ENCODE measurements at regions not wholly inside any gene's neighbourhood (a gene's known extent, or its start where the extent isn't known, plus 50 kb on each side); places are given as distances from the start of the nearest gene placed in this dataset.

DNA sequence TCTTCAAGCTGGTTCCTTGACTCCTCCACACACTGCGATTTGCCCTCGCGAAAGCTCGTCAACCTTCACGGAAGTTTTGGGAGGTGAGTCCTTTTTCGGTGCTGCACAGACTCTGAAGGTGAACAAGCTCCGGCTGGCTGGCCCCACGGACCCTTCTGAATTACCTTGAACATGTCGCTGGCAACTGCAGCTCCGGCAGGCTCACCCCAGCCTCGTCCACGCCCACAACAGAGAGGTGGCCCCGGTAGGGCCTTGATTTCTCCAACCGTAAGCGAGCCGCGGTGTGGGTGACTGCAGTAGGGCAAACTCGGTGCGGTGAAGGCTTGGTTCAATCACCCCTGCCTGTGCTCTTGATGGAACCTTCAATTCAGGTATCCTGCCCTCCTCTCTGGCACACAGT is 1020.7 kb upstream of the GOT2 start:
- DNase-seq, result no peak

DNA sequence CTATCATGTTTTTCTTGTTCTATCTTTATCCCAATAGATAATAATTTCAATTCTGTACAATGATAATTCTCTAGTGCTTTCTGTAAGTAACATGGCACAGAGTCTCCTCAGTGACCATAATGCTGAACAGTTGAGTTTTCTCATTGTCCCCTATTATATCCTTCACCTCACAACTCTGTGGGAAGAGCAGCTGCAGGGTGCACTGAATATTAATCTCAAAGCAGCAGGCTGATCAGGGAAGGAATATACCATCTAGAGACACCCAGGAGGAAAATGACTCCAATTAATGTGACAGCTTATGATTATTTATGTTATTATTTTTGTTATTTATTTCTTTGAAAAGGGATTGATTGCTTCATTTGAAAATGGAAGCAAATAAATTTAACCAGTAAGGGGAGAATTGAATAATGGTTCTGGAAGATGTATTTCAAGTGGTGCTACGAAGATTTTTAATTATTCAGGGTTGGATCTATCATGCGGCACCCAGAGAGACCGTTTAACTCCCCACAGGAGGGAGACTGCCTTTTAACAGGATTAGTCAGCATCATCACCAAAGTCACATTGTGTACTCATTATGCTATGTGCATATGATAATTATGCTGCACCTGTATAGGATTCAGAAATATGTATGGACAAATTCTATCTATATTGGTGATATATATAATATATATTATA is 1015.7 kb upstream of the GOT2 start:
- DNase-seq, result no peak

DNA sequence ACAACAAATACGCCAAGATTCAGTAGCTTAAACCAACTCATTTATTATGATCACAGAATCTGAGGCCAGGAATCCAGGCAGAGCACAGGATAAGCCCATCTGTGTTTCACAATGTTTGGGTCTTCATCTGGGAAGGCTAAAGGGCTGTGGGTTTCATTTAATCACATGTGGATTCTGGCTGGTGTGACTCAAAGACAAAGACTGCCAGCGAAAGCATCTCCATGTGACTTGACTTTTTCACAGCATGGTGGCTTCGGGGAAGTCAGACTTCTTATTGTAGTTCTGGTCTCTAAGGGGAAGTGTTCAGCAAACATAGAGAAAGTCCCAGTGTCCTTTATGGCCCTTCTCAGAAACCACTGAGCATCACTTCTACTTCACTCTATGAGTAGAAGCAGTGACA is 1014.4 kb upstream of the GOT2 start:
- no peak for DNase-seq

DNA sequence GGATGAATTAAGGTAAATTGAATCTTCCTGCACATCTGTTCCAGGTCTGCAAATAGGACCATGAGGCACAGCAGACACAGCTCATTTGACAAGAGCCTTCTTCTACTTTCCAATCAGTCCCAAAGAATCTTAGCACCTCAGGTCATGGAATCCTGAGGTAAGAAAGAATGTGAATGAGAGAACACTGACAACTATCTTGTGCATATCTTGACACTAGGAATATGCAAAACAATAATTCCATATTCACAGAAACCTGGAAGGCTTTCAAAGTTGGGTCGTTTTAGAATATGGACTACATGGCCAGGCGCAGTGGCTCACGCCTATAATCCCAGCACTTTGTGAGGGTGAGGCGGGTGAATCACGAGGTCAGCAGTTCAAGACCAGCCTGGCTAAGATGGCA is 1009.4 kb upstream of the GOT2 start:
- no peak for DNase-seq

DNA sequence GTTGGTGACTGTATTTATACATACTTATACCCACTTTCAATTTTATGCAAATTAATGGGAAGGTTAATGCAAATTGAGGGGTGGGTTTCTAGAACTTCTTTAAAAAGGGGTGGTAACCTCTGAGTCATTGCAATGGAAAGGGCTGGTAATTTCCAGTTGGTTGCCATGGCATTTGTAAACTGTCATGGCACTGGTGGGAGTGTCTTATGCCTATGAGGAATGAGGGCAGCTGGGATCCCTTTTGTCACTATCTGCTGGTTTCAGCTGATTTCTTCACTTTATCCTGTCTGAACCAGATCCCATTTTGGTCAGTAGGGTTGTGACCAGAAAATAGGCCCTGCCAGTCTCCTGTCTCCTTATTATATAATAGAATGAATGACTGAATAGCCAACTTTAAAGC is 1006.7 kb upstream of the GOT2 start:
- DNase-seq, result no peak

DNA sequence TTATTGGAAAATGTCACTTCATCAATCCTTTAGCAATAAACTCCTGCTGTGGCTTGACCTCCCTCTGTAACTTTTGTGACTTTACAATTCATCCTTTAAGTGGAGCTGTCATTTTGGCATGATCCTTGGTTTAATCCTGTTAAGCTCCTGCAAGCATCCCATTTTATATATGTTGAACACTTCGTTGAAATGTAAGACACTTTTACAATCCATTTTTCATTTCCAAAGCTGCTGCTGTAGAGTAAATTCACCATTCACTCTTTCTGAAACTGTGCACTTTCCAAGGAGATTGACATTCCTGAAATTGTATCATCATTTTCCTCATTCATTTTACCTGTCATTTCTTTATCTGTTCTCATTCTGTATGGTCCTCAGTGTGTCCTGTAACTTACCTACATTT is 1003.2 kb upstream of the GOT2 start:
- DNase-seq, result no peak

DNA sequence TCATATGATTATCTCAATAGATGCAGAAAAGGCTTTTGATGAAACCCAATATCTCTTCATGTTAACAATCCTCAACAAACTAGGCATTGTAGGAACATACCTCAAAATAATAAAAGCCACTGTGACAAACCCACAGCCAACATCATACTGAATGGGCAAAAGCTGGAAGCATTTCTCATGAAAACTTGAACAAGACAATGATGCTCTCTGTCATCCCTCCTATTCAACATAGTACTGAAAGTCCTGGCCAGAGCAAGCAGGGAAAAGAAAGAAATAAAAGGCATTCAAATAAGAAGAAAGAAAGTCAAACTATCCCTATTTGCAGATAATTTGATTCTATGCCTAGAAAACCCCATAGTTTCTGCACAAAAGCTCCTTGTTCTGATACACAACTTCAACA is 999.2 kb upstream of the GOT2 start:
- no peak for DNase-seq

DNA sequence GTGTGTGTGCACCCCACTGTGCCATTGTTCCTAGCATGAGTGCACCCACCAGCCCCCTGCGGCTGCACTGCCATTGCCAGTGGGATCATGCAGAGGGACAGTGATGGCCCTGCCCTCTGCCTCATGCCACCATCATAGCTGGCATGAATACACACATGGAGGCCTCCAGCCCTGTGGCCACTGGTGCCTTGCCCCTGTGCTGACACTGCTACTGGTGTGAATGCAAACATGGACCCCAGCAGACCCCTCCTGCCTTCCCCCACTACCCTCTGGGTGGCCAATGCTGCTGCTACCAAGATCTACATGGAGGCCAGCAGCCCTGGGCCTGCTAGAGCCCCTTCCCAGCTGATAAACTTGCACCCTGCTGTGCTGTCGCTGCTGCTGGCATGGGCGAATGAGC is 995.5 kb upstream of the GOT2 start:
- no peak for DNase-seq

DNA sequence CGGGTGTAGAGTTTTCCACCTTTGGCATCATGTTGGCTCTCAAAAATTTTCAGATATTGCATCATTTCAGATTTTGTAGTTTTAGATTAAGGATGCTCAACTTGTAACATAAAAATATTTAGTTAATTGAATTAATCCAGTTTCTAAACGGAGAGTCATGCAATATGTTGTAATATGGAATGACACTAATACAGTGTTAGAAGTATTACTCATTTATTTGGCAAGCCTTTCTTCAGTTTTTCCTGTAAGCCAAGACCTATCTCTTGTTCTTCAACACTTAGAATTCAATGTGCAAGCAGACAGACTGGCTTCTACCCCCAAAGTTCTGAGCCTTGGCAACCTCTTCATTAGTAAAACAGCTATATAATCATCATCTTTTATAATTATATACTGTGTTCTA is 985.0 kb upstream of the GOT2 start:
- DNase-seq, result no peak

DNA sequence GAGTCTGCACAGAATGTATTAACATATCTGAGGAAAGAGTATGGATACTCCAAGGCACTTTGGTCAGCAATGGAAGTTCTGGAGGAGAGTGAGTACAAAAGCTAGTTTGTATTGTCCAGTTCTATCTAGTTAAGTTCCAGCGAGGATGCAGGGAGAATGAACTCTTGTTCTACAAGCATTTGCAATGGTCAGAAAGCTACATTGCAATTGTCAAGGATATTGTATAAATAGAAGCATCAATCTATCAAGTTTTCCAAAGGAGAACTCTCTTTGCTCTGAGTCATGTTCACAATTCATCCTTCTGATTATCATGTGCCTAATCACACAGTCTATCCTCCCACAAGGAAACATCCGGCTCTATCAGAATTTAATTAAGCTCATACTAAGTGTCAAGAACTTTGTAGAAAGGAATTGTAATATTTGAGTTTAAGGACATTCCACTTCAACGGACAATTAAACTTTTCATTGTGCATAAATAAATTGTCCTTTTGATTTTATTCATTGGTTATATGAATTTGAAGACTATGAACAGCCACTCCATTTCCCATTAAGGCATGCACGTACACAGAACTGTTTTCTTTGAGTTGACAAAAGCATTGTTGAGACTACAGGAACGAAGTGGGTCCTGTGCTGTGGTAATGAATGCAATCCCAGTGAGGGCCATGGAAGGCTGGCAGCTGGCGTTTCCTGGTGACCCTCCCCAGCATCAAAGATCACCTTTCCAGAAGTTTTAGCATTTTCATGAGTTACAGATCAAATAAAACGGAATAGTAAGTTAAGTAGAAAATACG is 973.5 kb upstream of the GOT2 start:
- DNase-seq, result no peak

DNA sequence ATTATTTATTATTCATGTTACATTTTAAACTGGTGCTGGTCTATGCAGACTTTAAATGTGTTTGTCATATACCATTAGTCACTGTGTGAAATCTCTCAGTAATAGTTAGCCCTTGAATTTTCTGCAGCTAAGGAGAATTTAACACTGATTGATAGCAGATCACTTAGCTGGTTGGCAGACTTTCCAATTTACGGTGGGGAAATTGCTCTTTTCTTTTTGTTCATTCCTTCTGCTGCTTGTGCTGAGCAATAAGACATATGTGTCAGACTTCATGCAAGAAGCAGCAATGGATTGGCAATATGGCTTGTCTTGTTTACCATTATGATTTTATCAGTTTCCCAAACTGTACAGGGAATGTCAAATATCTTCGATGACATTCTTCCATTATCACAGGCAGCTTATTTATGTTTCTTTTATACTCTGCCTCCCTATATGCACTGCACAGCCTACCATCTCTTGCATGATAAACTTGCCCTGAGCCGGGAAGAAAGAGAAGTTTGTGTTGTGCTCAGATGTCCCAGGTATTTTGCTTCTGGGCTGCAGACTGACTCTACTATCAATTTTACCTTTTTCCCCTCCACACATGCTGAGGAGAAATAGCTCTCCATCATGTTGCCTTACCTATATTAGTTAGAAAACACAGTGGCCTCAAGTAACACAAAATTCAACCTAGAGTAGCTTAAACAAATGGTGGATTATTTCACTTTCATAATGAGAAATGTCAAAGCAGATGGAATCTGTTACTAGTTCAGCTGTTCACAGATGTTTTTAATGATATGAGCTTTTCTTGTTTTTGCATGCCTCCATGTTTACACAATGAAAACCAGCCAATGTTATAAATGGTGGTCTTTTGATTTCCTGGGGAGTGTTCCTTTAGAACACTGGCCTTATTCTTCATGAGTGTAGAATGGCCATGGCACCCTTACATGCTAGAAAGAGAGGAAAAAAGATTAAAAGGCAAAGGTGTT is 968.1 kb upstream of the GOT2 start:
- no peak for DNase-seq

DNA sequence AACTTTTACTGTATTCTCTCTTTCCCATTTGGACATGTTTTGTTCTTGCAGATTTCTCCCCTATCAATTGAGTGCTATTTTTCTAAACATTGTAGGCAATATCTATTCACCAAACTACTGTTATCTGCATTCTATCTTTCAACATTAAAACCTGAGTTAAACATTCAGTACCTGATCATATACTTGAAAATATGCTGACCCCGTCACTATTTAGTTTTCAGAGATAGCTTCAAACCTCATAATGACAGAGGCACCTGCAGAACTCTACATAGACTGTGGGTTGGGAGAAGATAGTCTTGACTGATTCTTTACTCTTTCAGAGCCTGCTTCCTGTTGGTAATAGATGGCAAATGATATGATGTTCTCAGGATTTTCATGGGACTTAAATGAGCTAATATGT is 965.7 kb upstream of the GOT2 start:
- no peak for DNase-seq

DNA sequence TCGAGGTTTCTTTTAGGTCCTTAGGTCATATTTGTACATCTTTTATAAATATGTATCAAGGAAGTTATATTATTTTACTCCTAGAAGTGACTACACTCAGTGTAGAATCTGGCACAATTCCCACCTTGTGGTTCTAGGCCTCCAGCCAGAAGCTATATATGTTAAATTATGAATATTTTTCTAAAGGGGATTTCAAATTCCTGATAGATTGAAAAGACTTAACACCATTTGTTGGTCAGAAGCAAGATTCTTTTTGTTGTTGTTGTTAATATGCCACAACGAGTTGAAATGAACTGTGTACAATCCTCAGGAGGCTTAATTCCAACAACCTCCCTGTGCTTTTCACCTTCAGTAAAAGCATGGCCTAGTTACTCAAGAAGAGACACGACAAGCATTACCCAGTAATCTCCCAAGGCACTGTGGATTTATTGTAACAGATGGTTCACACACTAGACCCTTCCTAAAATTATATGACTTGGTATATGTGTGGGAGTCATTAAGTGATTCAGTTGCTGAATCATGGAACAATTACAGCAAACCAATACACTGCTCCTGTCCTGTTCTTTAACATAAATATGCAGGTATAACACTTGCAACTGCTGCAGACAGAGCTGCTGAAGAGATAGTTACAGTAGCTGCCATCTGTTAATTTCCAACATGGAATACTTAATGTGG is 964.4 kb upstream of the GOT2 start:
- peak; percentile 29 for DNase-seq

DNA sequence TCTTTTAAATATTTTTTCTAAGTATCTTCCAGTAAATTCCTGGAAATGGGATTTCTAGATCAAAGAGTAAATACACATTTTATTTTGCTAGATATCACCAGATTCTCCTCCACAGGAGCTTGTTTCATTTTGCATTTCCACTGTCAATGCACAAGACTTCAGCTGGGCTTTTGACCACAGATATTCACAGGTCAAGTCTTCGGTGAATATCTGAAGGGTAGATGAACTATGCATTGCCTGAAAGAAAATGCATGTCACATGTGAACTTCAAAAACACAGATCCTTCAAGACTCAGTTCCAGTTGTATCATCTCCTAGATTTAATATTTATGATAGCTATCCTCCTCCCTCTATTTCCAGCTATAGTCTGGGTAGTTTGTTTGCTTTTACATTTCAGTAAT is 963.6 kb upstream of the GOT2 start:
- DNase-seq, result no peak

DNA sequence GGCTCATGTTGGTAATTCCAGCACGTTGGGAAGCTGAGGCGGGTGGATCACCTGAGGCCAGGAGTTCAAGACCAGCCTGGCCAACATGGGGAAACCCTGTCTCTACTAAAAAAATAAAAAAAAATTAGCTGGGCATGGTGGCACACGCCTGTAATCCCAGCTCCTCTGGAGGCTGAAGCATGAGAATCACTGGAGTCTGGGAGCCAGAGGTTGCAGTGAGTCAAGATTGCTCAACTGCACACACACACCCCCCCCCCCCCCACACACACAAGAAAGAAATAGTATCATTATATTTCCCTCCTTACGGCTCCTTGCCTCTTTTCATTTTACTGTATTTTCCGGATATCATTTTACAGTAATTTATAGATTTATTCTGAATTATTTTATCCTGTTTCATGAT is 963.1 kb upstream of the GOT2 start:
- DNase-seq, result no peak

DNA sequence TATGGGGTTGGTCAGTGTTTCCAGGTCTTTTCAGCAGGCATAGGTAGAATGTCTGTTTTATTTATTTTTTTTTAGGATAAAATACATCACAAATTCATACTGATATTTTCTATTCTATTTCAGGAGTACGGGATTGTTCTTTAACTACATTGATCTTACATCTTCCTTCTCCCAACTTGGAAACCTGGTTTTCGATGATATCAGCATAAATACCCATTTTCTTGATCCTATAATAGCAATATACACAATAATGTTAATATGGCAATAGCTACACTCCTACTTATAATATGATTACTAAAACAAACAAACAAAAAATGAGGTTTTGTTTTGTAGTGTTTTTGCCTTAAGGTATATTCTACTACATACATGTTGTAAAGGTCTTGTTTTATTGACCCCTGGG is 962.4 kb upstream of the GOT2 start:
- DNase-seq, result no peak

DNA sequence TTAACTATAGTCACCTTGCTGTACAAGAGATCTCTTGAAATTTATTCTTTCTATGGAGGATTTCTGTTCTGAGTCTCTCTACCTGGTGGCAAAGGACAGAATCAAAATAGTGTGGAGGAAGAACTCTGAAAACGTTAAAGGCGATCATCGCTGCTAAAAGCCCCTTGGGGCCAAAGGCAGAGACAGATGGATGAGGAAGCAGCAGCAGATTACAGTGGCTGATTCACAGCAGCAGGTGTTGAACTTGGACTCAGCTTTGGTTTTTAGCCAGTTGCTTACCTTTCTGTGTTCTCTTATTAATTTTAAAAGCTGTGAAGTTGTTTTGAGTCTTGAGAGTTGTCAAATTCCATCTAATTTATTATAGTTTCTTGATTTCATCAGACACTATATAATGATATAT is 956.1 kb upstream of the GOT2 start:
- no peak for DNase-seq

DNA sequence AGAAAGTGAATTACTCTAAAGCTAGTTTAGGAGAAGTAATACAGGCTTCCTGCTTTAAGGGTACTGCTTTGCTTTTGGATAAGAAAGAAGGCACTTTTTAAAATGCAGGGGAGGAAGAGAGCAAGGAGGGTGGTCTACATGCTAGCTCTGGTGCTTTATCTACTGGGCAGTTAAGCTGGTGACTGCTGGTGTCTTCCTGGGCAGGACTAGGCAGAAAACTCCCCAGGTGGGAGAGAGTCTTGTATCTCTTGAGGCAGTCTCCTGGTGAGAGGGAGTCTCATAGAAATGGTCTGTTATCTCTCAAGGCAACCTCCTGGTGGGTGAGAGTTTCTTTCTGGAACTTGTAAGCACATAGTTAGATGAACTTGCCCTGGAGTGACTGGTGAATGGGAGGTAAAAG is 953.9 kb upstream of the GOT2 start:
- DNase-seq, result no peak

DNA sequence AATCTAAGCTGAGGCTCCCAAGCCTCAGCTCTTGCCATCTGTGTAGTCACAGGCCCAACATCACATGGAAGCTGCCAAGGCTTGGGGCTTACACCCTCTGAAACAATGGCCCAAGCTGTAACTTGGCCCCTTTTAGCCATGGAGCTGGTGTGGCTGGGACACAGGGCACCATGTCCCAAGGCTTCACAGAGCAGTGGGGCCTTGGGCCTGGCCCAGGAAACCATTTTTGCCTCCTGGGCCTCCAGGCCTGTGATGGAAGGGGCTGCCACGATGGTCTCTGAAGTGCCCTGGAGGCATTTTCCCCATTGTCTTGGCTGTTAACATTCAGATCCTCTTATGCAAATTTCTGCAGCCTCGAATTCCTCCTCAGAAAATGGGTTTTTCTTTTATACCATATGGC is 952.3 kb upstream of the GOT2 start:
- DNase-seq, result no peak

DNA sequence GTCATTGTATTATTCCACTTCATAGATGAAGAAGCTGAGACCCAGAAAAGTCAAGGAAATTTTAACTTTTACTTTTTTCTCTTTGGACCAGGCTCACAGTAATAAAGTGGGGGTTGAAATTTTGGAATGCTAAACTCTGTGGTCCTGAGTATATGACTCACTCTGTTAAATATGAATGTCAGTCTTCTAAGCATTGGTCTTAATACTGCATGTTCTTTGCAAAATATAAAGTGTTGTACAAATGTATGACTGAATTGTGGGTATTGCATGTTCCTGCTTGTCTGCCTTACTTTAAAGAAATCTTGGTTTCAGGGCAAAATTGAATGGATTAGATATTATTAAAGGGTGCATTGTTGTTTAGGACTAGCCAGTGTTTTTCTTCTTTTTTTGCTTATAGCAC is 950.8 kb upstream of the GOT2 start:
- DNase-seq, result no peak

DNA sequence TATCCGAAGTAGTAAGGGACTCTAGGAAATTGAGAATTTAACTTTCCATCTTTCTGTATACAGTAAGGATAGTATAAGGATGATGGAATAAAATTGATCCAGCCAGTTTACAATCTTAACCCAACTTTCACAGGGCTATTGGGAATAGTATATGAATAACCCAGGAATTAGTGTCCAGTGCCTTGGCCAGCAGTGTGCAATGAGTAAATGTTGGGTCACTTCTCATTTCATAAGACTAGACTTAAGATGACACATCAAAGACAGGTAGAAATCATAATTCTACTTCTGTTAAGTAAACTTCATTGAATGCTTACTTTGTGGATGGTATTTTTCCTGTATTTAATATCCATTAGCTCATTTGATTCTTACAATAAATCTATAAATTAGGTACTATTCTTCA is 949.6 kb upstream of the GOT2 start:
- DNase-seq, result no peak

DNA sequence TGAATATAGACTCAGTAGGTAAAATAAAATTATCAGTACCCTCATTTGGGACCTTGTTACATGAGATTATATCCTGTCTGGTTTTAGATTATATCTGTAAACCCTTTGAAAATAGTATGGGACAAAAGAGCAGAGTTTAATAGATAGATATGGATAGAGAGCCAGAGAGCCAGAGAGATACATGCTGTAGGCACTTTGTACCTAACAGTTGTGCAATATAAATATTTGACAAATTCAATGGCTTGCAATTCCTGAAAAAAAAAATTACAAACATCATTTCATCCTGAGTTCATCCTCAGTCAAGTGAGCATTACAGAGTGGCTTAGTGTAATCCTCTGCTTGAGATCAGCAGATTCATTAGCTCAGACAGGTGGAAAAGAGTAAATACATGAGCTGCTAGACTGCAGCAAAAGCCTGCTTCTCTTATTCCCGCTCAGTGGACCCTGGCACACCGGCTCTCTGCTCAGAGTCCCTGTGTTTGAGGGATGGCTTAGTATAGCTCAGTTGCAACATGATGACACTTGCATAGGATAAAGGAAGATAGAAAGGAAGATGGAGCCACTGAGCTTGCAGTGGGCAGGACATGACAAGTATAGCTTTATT is 931.6 kb upstream of the GOT2 start:
- no peak for DNase-seq

DNA sequence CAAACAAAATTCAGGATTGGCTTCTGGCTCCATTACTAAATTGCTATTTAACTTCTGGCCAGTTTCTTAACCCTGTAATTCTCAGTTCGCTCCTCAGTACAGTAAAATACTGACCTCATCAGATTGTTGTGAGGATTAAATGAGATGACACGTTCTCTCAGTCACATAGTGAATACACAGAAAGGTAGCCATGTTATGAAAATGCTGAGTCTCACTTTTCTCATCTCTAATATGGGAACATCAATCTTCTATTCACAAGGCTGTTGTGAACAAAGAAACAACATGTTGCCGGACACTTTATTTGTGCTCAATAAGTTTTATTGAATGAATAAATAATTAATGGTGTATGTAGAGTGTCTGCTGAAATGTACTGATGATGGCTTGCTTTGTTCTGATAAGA is 924.5 kb upstream of the GOT2 start:
- DNase-seq, result no peak
